ENCODE measurements at regions not wholly inside any gene's neighbourhood (a gene's known extent, or its start where the extent isn't known, plus 50 kb on each side); places are given as distances from the start of the nearest gene placed in this dataset.

- H3K27ac ChIP-seq: no peak overlapping the region
- no peaks in the 10 kb centered on the region for H3K36me3 ChIP-seq
- WGBS, 2 donors: 43 to 67% methylated on average over 5 of the region's 5 CpGs
- TF ChIP-seq POLR2A (IDR thresholded peaks at IDR 0.05) (no peak), POLR2AphosphoS5 (IDR thresholded peaks at IDR 0.05) (no peak), EP300 (IDR thresholded peaks at IDR 0.05) (no peak)
- no peaks in the 10 kb centered on the region for H3K27me3 ChIP-seq
- no peak for DNase-seq
- no peak overlapping the region for H3K4me3 ChIP-seq
- intact Hi-C loops (cut with DNase I): no loop called here
- H3K4me1 ChIP-seq: no peaks in the 10 kb centered on the region
- no peaks in the 10 kb centered on the region for H3K9me3 ChIP-seq
Observed at GRCh38 chr11:119885861-119886567, 157.0 kb upstream of the NECTIN1 start.

GRCh38 chr11:119885067-119885466 is 156.1 kb upstream of the NECTIN1 start:
- H3K4me3 ChIP-seq: no peak overlapping the region
- no peak overlapping the region for H3K27ac ChIP-seq
- 69 to 79% methylated on average over 5 of the region's 5 CpGs for WGBS, 2 donors
- H3K9me3 ChIP-seq: no peaks in the 10 kb centered on the region
- intact Hi-C loops (cut with DNase I): no loop called here
- H3K27me3 ChIP-seq: no peaks in the 10 kb centered on the region
- no peaks in the 10 kb centered on the region for H3K36me3 ChIP-seq
- TF ChIP-seq POLR2A (IDR thresholded peaks at IDR 0.05): no peak
- TF ChIP-seq POLR2AphosphoS5 (IDR thresholded peaks at IDR 0.05): no peak
- TF ChIP-seq, protein P1, sequence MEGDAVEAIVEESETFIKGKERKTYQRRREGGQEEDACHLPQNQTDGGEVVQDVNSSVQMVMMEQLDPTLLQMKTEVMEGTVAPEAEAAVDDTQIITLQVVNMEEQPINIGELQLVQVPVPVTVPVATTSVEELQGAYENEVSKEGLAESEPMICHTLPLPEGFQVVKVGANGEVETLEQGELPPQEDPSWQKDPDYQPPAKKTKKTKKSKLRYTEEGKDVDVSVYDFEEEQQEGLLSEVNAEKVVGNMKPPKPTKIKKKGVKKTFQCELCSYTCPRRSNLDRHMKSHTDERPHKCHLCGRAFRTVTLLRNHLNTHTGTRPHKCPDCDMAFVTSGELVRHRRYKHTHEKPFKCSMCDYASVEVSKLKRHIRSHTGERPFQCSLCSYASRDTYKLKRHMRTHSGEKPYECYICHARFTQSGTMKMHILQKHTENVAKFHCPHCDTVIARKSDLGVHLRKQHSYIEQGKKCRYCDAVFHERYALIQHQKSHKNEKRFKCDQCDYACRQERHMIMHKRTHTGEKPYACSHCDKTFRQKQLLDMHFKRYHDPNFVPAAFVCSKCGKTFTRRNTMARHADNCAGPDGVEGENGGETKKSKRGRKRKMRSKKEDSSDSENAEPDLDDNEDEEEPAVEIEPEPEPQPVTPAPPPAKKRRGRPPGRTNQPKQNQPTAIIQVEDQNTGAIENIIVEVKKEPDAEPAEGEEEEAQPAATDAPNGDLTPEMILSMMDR (IDR thresholded peaks at IDR 0.05): no peak
- TF ChIP-seq EP300 (IDR thresholded peaks at IDR 0.05): no peak
- no peaks in the 10 kb centered on the region for H3K4me1 ChIP-seq
- DNase-seq: no peak

DNA sequence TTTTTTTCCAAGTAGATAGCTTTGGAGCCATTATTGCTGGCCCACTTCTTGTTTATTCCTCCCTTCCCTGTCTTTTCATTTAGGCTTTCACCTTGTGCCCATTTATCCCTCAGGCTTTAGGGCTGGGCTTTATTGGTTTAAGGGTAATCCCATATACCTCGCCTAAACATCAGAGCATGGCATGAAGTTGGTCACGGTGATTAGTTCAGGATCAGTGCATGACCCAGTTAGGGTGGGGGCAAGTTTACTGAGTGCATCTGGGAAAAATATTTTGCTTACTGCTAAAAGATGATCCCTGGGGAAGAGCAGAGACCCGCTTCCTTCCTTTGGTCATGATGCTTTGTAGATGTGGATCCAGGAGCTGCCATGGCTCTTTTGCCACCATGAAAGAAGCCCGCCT is 153.3 kb upstream of the NECTIN1 start:
- Histone ChIP-seq H3K4me1 (no peaks in the 10 kb centered on the region), H3K27me3 (no peaks in the 10 kb centered on the region), H3K36me3 (no peaks in the 10 kb centered on the region), H3K4me3 (no peak overlapping the region), H3K9me3 (no peaks in the 10 kb centered on the region), H3K27ac (no peak overlapping the region)
- intact Hi-C loops (cut with DNase I): no loop called here
- no peak for DNase-seq
- WGBS, 2 donors: 61 to 82% methylated on average over 4 of the region's 4 CpGs
- TF ChIP-seq POLR2AphosphoS5 (IDR thresholded peaks at IDR 0.05) (no peak), POLR2A (IDR thresholded peaks at IDR 0.05) (no peak), EP300 (IDR thresholded peaks at IDR 0.05) (no peak)
- TF ChIP-seq, protein P1 (IDR thresholded peaks at IDR 0.05): no peak

DNA sequence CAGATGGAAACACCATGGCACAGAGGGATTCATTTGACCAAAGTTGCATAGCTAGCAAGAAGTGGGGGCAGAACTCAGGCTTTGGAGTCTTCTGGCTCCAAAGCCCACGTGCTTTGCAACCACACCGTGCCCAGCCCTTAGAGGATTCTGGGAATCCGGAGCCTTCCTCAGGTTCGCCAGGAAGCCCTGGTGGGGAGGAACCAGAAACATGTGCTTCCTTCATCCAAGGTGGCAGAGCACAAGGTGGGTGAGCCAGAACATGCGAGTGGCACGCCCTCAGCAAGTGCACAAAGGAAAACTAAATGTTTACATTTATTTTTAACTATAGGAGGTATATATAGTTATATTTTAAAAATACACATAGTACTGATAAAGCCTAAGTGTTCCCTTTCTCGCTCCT is 151.9 kb upstream of the NECTIN1 start:
- intact Hi-C loops (cut with DNase I): no loop called here
- Histone ChIP-seq H3K9me3 (no peaks in the 10 kb centered on the region), H3K36me3 (no peaks in the 10 kb centered on the region), H3K4me1 (no peaks in the 10 kb centered on the region), H3K27ac (no peak overlapping the region), H3K27me3 (peaks cover 0 to 6% (median 0%) of the 10 kb centered on the region in 3 donors), H3K4me3 (no peak overlapping the region)
- no peak for DNase-seq
- TF ChIP-seq POLR2AphosphoS5 (IDR thresholded peaks at IDR 0.05) (no peak), EP300 (IDR thresholded peaks at IDR 0.05) (no peak), POLR2A (IDR thresholded peaks at IDR 0.05) (no peak)
- TF ChIP-seq, protein P1 (IDR thresholded peaks at IDR 0.05): no peak
- WGBS, 2 donors: 40 to 52% methylated on average over 7 of the region's 7 CpGs

- TF ChIP-seq EP300 (IDR thresholded peaks at IDR 0.05): no peak
- TF ChIP-seq, protein P1 (IDR thresholded peaks at IDR 0.05): no peak
- Histone ChIP-seq H3K4me3 (no peak overlapping the region), H3K9me3 (no peaks in the 10 kb centered on the region), H3K36me3 (no peaks in the 10 kb centered on the region), H3K27me3 (peaks cover 0 to 7% (median 0%) of the 10 kb centered on the region in 3 donors), H3K4me1 (no peaks in the 10 kb centered on the region), H3K27ac (no peak overlapping the region)
- DNase-seq: no peak
- WGBS, 2 donors: 43 to 61% methylated on average over 4 of the region's 4 CpGs
- intact Hi-C loops (cut with DNase I): no loop called here
Observed at GRCh38 chr11:119880143-119880542, 151.1 kb upstream of the NECTIN1 start.
